ENCODE measurements at regions not wholly inside any gene's neighbourhood (a gene's known extent, or its start where the extent isn't known, plus 50 kb on each side); places are given as distances from the start of the nearest gene placed in this dataset.
A peak's percentile ranks its signal among the peaks of the same experiment; 100 is the strongest.
"Not testable (repeated sequence)": the region's sequence is repeated elsewhere in the genome, so short reads cannot be mapped to it uniquely, and the experiment has no call there.

GRCh38 chr15:62218841-62219240 is 53.8 kb upstream of the C2CD4B start:
- DNase-seq: no peak

DNA sequence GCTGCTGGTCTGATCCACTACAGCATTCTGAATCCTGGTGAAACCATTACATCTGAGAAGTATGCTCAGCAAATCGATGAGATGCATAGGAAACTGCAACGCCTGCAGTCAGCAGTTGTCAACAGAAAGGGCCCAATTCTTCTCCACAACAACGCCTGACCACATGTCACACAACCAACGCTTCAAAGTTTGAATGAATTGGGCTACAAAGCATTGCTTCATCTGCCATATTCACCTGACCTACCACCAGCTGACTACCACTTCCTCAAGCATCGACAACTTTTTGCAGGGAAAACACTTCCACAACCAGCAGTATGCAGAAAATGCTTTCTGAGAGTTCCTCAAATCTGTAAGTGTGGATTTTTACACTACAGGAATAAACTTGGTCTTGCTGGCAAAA is 54.7 kb upstream of the C2CD4B start:
- DNase-seq: no peak

DNA sequence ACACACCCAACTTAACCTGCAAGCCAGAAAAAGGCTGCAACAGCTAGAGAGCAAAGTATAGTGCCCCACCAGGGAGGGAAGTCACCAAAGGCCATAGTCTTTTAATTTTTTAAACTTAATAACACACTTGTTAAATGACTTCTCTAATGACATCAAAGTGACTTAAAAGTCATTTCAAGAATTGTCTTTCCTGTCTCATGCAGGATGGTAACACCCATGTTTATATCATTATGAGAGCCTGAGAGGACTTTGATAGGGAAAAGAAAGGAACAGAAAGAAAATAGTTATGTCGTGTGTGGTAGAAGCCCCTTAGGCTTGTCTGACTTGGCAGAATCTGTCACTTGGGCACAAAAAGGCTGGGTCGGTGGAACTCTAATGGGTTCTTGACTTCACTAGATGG is 57.9 kb upstream of the C2CD4B start:
- no peak for DNase-seq

- no peak for DNase-seq
Measured at GRCh38 chr15:62228604-62229003, 63.5 kb upstream of the C2CD4B start.

DNA sequence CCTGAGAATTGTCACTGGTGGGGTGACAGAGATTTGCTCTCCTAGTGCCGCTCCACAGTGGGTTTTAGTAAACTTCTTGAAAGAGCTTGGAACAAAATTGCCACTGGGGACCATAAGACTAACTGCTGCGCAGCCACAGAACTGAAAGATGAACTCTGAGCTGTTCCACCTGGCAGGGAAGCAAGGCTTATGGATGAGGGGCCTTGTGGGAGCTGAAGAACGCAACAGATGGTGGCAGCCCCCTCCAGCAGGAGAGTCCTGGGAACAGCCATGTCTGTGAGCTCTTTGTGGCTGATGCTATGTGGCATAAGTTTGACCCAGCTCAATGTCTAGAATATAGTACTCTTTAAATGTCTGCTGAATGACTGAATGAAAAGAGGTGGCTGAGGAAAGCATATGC is 66.8 kb upstream of the C2CD4B start:
- DNase-seq: no peak

- no peak for DNase-seq
Measured at GRCh38 chr15:62240121-62241096, 75.3 kb upstream of the C2CD4B start.

DNA sequence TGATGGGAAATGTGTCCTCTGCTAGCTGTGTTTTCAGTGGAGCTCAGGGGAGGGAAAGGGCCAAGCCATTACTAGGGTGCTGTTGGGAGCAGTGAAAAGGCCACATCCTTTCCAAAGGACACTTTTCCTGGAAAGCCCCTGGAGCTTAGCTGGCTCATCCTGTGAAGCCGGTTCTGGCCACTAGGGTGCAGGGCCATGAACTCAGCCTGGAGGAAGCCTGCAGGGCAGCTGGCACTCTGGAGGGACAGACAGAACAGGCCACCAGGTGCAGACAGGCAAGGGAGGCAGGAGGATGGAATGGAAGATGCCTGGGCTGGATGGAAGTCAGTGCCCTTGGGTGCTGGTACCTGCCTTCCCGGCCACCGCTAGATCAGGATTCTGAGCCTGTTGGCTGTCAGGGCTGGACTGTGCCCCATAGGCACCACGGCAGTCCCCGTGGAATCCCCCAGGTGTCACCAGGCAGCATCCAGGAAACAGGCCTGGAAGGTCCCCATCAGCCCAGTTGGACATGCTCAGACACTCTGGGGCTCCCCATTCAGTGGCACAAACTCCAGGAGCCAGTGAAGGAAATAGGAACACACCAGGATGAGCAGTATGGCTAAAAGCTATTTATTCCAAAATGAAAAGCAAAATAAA is 76.2 kb upstream of the C2CD4B start:
- DNase-seq: no peak

DNA sequence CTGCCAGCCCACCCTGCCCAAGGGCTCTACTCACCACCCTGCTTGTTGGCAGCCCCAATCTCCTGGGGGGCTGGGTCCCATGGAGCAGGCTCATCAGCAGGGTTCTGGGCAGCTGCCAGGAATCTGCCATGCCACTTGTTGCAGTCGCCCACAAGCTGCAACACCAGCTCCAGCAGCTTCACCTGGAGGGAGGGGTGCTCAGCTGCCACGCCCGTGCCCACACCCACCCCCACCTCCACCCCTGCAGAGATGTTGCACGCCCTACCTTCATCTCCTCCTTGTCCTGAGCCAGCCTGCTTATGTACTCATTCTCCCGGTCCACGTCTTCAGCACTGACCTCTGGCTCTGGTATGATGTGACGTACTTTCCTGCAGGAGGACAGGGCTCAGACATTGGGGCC is 77.9 kb upstream of the C2CD4B start:
- no peak for DNase-seq

DNA sequence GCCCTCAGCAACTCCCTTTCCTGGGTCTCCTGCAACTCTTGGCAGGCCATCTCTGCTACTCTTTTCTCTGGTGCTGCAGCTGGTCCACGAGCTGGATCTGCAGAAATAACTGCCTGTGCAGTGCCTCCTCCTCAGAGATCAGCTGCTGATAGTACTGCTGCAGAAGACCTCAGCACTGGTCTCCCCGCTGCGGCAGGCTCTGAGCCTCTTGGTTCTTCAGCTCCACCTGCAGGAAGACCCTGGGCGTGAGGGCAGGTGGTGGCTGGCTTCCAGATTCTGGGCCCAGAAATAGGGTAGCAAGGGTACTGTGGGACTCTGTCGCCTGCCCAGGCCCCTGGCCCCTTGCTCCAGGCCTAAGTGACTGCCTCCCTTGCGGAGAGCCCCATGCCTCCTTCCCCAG is 79.7 kb upstream of the C2CD4B start:
- no peak for DNase-seq

GRCh38 chr15:62248277-62248984 is 83.3 kb upstream of the C2CD4B start:
- DNase-seq: no peak

GRCh38 chr15:62249501-62249900 is 84.4 kb upstream of the C2CD4B start:
- no peak for DNase-seq

DNA sequence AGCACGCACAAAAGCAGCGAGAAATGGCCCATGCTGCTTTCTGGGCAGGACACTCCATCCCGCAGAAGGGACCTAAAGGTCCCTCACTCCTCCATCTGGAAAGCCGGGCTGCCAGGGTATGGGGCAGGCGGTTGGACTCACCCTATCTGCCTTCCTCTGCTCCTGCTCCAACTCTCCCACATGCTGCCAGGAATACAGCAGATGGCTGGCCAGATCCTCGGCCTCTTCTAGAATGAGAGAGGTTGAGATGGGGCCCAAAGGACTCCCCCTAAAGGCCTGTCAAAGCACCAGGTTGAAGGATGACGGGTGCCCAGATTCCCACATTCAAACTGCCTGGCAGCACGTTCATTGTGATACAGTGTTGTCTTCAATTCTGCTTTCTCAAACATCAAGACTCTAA is 85.1 kb upstream of the C2CD4B start:
- no peak for DNase-seq

- DNase-seq: no peak
Measured at GRCh38 chr15:62250978-62251377, 85.9 kb upstream of the C2CD4B start.

DNA sequence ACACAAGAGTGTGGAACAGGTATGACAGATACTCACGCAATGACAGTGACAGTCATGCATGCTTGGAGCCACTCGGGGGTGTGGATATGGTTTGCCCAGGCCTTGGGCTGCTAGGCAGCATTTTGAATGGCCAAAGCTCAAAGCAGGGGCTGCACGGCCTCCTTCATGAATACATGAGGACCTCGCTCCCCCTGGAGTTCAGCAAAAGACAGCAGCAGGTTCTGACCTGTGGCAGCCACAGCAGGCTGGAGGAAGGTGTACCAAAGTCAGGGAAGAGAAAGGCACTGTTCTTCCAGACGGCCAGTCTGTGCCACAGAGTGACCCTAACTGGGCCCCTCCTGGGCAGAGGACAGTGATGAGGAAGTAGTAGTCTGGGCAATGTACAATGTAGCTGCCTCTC is 88.2 kb upstream of the C2CD4B start:
- no peak for DNase-seq

DNA sequence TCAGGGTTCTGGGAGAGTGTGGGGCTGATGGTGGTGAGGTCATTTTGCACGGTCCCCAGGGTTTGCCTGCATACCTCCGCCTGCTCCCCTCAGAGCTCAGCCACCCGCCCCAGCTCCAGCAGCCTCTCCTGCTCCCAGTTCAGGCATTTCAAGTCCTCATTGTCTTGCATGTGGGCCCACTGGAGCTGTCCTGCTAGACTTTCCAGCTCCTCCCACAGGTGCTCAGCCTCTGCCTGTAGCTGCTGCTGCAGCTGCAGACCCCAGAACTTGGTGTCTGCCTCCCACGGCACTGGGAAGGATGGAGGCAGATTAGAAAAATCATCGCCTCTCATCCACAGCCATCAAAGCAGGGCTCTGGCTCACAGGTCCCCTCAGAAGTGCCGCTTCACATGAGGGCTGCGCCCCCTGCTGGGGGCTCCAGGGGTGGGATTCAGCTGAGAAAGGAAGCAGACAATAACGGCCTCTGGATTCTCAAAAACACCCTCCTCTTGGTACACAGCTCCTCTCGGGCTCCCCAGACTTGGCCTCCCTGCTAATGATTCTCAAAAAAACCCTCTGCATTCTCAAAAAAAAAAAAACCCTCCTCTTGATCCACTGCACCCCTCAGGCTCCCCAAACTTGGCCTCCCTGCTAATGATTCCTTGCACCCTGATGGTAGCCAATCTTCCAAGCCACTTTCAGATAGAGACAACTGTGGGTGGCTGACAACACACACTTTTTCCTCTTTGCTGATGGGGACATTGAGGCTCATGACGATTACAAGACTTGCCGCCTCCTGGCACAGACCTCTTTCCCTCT is 89.3 kb upstream of the C2CD4B start:
- peak; percentile 57 for DNase-seq

DNA sequence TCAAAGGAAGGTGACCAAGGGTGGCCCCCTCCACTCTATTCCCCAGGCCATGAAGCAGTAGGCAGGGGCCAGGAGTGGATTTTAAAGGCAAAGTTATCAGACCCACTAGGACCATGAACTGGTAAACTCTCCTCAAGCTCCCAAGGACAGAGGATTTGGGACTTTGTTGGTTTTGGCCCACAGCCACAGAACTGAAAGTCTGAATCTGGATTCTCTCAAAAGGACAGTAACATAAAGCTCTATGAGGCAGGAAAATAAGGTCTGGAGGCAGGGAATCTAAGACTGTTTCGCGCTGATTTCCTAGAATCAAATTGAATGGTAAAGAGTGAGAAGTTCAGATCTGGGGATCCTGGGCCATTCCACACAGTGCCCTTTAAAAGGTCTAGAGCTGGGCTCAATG is 91.3 kb upstream of the C2CD4B start:
- not testable (repeated sequence) for DNase-seq

- no peak for DNase-seq
Measured at GRCh38 chr15:62257996-62258521, 93.0 kb upstream of the C2CD4B start.

DNA sequence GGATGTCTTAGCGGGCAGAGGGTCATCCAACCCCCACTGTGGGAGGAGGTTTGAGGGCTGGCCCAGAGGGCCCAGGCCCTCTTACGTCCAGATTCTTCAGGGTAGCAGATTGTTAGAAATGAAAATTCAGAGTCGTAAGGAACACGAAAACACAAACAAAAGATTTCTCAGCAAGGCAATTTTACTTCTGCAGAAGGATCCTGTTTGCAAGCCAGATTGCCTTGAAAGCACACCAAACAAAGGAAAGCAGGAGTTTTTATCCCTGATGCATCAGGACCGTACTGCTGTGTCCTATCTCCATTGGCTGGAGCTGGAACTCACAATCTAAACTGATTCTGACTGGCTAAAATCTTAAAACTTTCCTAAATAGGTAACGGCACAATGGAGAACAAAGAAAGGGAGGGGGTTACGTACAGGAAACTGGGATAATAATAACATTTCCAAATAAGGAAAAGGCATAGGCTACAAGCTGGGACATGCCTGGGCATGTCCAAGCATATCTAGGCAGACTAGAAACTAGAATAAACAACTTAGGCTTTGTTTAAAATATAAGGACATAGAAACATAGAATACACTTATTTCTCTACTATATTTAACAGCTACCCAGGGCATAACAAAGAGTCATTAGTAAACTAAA is 97.3 kb upstream of the C2CD4B start:
- no peak for DNase-seq

DNA sequence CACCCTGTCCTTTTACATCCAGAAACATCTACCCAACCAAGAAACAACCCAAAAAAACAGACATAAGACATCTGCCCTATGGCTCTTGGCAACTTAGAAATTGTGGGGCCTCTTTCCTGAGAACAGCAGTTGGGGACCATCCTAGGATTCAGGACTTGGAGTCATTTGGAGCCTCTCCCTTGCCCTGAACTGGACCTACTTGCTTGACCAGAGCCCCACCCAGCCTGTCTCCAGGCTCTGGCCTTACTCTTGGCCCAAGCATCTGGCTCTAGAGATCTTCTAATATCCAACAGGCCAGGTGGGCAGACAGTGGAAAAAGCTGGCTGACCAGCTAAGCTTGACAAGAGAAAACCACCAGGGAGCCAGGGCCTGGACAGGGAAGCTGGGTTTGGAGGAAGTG is 99.1 kb upstream of the C2CD4B start:
- DNase-seq: no peak

DNA sequence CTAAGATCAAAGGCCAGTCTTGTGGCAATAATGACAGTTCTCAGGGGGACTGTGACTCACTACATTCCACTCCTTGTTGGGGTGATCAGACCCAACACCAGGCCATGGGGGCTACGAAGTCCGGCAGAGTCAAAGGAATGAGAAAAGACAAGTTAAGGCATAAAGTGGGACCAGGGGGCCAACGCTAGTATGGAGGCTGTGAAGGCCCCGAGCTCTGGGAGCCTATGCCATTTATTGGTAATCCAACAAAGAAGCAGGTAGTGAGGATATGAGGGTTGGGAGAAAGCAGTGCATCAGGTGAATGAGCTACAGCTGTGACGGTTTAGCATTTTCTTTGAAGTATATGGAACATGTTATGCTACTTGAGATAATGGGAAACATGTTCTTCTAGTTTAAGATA is 104.4 kb upstream of the C2CD4B start:
- DNase-seq: no peak

DNA sequence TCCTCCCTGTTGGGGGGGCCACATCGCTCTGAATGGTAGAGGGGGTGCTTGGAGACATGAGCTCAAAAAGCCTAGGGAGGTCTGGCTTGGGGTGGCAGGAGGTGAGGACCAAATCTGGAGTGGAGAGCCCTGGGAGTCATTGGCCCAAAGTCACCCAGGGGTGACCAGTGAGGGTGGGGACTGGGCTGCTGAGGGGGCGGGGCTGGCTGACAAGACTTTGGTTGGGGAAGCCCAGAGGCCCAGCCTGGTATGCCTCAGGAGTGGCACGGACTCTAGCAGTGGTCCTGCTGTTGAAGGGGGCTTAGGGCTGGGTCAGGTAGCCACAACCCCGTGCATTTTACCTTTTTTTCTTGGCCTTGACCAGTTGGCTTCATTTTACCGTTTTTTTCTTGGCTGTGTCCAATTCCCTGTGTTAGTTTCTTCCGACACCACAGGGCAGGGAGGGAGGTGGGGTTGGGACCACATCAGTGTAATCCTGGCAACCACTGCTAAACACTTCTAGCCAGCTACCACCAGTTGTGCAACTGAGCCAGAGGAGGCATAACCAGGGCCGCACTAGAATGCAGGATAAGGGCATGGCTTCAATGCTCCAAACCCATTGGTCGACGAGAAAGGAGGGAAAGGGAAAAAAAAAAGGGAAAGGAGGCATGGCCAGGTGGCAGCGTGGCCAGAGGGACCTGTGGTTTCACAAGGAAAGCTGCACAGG is 105.3 kb upstream of the C2CD4B start:
- DNase-seq: no peak

DNA sequence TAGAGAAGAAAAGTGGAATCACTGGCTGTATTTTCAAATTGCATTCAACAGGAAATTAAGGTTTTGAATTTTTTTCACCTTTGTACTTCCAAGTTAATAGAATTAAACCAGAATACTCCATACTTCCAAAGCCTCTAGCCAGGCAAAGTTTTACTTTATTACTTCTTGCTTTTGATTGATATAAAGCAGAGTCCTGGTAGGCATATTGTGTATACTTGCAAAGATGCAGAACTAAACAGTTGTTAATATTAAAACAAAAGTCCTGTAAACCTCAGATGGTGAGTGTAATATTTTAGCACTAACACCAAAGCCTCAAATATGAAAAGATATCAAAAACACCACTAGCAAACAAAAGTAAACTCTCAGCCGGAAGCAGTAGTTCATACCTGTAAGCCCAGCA is 107.2 kb upstream of the C2CD4B start:
- DNase-seq: no peak
